ENCODE measurements at regions not wholly inside any gene's neighbourhood (a gene's known extent, or its start where the extent isn't known, plus 50 kb on each side); places are given as distances from the start of the nearest gene placed in this dataset.
"Not testable (repeated sequence)": the region's sequence is repeated elsewhere in the genome, so short reads cannot be mapped to it uniquely, and the experiment has no call there.

DNA sequence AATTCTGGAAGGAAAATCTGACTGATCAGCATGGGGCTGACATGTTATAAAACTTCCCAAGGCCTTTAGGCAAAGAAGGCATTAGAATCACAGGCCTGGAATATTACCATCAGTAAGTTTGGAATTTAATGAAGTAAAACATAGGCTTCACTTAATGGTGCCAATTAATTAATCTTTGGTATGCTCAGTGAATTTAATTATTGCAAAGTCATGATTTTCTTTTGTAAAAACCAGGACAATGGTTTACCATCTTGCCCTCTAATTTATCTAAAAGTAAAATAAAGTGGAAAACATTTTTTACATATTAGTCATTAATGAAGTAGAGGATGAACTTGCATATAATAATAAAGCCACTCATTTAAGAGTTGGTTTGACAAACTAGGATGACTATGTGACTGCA, 220.3 kb downstream of the SEC23IP start:
- no peak for DNase-seq

GRCh38 chr10:120115959-120116358, 223.4 kb downstream of the SEC23IP start:
- DNase-seq: no peak

- no peak for DNase-seq
These were observed 229.2 kb downstream of the SEC23IP start for GRCh38 chr10:120121768-120122167.

DNA sequence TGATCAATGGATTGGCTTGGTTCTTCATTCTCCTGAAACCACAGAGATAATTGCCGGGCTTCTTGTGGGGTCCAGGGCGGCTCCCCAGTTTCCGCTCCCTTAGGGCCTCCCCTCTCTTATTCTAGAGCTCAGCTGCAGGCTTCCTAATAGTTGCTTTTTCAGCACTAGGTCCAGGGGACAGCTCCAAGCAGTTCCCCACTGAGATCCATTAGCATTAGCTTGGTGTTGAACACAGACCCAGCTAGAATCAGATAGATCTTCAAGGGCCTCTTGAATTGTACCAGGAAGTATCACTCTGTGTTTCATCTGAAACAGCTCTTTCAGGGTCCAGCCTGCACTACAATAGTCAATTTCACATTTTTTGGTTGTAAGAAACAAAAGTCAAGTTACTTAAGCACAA, 238.7 kb downstream of the SEC23IP start:
- no peak for DNase-seq

GRCh38 chr10:120132811-120133210, 240.3 kb downstream of the SEC23IP start:
- no peak for DNase-seq

DNA sequence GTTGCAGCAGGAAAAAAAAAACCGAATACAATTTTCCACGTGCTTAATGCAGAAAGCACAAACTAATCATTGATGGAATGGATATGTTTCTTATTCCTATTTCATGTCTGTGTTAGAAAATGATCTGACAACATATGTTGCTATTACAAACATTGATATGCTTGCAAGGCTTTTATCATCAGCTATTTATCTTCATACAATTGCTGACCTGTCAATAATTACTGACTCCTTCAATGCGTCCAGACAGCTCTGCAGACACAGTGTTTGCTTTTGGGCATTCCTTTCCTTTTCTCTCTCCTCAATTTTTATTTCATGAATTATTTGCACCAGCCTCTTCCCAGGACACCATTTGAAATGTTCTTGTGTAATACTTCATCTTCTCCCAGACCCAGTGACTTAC, 246.2 kb downstream of the SEC23IP start:
- DNase-seq: no peak

DNA sequence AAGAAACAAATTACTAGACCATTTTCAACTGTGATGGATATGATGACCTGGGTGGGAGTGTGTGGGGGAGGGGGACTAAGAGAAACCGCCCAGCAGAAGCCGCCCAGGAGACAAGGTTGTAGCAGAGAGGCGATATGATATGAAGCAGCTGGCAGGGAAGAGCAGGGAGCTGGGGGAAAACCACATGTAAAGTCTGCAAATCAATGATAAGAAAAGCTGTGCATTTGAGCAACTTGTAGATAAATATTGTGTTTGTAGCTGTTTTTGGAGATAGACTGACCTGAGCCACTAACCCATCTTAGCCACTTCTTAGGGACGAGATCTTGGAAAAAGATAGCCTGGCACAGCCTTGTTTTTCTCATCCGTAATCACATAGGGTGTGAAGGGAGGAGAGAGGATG, 252.6 kb downstream of the SEC23IP start:
- no peak for DNase-seq

GRCh38 chr10:120156614-120157274, 264.2 kb downstream of the SEC23IP start:
- no peak for DNase-seq

DNA sequence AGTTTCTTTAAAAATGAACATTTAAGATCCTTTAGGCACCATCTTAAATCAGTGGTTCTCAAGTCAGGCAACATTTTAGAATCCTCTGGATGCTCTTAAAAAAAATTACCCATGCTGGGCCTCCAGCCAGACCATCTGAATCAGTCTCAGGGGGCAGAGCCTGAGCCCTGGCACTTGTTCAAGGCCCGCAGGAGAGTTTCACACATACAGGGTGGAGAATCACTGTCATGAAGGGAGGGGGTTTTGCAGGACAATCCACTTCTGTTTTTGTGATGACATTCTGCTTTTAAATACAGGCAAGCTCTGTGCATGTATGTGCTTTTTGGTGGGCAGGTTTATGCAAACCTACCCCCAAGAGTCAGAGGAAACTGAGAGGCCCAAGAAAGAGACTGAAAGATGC, 268.6 kb downstream of the SEC23IP start:
- peak; percentile 9 for DNase-seq

DNA sequence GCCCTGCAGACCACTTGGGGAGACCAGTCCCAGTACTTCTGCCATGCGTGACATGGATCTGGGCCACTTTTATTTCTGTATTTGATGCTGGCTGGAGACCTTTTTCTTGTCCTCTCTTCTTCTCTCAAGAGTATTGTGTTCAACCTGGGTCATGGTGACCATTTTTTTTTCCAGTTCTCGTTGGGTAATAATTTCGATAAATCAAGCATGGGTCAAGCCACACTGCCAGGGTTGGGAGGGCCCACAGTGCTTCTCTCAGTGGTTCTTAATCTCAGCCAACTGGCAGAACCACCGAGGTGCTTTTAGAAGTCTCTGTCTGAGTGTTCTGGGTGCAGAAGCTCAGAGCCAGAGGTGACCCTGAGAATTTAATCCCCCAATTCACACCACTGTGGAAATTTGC, 269.9 kb downstream of the SEC23IP start:
- no peak for DNase-seq

GRCh38 chr10:120172356-120172755, 279.8 kb downstream of the SEC23IP start:
- DNase-seq: no peak

DNA sequence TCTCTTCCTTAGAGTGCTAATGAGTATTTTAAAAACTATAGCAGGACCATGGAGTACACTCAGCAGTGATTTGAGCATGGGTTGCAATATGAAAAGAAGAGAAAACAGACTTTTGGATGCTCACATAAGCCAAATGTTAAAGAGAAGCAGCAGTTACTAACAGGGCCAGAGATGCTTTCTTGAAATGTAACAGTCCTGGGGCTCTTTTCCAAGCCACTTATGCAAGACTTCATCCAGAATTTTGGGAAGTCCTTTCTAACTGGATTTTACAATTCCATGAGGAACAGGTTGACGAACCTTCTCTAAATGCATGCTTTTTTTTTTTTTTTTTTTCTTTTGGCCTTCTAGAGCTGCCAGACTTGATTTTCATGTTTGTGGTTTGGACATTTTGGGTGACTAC, 282.0 kb downstream of the SEC23IP start:
- DNase-seq: no peak

DNA sequence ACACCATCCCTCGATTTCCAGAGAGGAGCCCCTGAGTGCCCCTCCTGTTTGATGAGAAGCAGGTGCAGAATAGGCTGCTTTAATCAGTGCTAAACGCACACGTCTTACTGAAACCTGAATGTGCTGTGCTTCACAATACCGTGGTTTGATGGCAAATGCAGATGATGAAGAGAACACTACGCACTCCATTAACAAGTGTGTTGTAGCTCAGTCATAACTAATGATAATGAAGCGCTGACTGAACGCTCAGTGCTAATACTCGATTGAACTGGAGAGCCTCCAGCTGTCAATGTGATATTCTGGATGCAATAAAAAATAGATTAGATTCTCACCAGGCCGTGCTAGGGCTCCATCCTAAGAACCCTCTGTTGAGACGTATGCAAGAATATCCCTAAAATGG, 279.7 kb upstream of the PLPP4 start:
- DNase-seq: no peak

DNA sequence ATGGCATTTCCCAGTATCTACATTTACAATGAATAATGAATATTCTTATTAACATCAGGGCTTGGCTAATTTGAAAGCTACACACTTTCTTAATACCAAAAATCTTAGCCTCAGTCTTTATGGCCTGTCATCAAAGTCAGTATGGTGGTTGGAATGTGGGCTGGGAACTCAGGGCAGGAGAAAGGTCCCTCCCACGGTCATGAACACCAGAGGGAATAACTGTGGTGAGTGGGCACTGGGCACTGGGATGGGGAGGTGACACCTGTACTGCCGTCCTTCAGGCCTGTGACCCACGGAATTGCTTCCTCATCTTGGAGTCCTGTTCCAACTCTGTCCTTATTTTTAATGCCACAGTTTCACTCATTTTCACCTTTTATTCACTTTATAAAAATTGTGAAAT, 276.9 kb upstream of the PLPP4 start:
- DNase-seq: no peak

DNA sequence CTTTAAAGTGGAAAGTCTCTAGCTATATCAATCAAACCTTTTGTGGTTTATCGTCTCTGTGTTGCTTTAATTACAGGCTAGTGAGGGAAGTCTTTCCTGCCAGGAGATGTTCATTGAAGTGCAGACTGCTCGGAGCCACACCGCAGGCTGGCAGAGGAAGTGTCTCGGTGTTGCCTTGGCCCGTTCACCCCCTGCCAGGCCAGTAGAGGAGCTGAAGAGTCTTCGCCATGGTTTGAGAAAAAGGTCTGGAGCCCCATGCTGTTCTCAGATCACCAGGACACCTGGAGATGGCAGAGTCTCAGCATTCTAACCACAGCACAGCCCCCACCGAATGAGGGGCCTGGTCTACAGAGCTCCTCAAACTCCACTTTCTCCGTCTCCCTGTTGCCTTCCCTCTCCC, 275.9 kb upstream of the PLPP4 start:
- DNase-seq: no peak

DNA sequence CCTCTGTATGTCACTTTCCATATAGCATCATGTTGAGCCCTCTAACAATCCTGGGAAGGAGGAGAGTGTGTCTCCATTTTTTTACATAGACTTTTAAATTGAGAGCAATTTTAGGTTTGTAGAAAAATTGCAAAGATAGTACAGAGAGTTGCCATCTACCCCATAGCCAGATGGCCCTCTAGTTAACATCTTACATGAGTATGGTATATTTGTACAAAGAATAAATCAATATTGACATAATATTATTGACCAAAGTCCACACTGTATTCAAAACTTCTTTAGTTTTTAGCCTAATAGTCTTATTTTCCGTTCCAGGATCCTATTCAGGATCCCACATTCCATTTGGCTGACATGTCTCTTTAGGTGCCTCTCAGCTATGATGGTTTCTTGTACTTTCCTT, 274.6 kb upstream of the PLPP4 start:
- DNase-seq: no peak

DNA sequence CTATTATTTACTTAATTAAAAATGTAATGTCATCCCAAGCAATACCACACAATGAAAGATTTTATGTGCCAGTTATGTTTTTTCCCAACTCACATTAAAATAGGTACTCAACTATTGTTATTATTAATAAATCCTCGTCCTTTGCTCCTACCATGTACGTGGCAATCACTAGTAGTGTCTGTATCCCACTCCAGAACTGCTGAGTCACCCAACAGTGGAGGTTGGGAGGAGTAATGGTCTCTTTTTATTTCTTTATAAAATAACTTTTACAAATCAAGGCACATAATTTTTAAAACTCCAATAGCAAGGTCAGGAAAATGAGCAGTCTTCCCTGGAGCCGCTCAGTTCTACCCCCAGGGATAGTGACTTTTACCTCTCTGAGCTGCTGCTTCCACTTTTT, 273.5 kb upstream of the PLPP4 start:
- DNase-seq: no peak

DNA sequence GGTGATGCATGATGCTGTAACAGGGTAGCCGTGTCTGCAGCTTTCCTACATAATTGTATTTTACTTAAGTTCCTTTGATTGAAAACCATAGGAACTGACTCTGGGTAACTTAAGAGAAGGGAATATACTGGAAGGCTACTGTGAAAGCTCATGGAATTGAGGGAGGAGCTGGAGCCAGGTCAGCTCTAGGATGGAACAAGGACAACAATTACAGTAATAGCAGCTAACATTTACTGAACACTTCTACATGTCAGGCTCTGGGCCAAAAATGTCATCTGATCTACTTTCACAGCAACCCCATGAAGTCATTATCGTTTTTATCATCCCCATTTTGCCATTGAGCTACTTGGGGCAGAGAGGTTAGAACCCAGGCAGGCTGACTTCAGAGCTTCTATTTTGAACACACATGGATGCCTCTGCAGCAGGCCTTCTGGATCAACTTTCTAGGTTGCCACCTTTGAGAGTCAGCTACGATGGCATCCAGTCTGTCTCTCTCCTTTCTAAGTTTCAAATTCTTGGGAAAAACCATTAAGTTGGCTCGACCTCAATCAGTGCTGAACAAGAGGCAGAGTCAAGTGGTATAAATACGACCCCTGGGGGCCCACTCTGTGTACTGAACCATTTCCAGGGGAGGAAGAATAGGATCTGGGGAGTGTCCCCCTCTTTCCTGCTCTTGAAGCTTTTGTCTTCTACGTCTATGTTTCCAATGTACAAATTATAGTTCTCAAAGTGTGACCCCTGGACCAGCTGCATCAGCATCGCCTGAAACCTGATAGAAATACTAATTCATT, 272.3 kb upstream of the PLPP4 start:
- DNase-seq: no peak

- no peak for DNase-seq
These were observed 270.5 kb upstream of the PLPP4 start for GRCh38 chr10:120186506-120186905.

GRCh38 chr10:120187168-120187567, 269.9 kb upstream of the PLPP4 start:
- not testable (repeated sequence) for DNase-seq

GRCh38 chr10:120188950-120189349, 268.1 kb upstream of the PLPP4 start:
- DNase-seq: no peak

DNA sequence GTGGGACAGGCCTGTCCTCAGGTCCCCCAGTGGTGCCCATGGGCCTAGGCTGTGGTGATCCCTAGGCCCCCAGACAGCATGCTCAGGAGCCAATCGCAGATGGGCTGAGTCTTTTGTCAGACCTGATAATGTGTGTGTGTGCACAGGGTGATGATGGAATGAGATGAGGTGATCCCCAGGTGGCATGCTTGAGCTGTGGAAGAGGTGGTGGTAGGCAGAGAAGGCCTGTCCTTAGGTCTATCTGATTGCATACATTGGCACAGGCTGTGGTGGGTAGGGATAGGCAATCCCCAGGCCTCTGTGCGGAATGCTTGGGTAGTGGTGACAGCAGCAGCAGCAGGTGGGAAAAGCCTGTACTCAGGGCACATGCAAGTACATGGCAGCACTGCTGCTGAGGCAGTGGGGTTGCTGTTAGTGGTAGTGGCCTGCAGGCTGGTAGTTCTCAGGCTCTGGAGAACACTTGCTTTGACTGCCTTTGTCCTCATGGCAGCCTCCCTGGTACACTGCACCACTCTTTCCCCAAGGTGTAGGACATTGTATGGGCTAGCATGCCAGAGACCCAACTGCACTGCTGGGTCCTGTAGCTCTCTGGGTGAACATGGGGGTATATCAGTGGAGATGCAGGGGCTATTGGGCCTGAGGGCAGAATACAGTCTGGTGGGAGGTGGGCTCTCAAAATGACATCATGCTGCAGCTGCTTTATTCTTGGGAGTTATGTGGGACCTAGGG, 260.9 kb upstream of the PLPP4 start:
- no peak for DNase-seq

DNA sequence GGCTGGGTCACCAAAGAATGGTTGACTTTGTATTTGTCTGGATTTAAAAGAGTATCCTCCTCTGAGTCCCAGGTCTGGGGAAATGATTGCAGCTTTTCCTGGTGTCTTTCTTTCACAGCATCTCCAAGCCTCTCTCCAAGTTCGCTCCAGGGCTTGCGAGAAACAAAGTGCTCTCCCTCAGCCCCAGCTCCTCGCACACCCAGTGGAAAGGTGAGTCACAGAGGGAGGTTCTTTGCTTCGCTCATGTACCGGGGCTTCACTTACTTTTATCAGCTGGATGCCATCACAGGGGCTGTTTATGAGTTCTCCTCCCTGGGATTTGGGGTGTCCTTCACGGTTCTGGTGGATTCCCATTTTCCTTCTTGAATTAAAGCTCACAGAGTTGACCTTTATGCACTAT, 252.2 kb upstream of the PLPP4 start:
- no peak for DNase-seq

DNA sequence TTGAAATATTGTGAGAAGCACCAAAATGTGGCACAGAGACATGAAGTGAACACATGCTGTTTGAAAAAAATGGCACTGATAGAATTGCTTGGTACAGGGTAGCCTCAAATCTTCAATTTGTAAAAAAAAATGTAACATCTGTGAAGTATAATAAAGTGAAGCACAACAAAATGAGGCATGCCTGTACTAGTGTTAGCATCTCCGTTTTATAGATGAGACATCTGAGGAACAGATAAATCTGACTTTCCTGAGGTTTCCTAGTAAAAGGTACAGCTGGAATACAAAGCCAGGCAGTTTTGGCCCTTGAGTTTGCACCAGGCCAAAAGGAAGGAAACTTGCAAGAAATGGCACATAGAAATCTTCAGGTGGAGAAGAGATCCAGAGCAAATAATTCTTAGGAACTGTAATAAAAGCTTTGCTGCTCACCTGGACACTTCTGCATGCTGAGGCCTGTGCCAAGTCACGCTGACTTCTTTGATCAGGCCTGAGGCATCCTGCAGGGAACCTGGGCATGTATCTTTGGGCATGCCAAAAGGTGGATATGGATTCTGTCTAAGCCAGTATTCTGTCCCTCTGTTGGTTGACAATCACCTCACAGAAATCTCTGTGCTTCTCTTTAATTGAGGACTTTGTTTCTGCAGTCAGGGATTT, 251.5 kb upstream of the PLPP4 start:
- DNase-seq: no peak

Measured in NCI-H2171 (cell line).